GM06990 (cell line): ENCODE measurements at regions not wholly inside any gene's neighbourhood (a gene's known extent, or its start where the extent isn't known, plus 50 kb on each side); places are given as distances from the start of the nearest gene placed in this dataset.

ENCODE experiments used
- DNase-seq: peaks from one replicate; pipeline ENCODE4 v3.0.0-alpha.2; 2011; ENCODE audit not compliant: insufficient read length; ENCODE audit errors: extremely low read depth
- H3K27me3 ChIP-seq: replicated peaks from 2 replicates; pipeline ENCODE4 v1.6.0; 2011; ENCODE audit warnings: low read length; ENCODE audit not compliant: control insufficient read depth, insufficient read depth
- H3K36me3 ChIP-seq: 2 replicates; pipeline ENCODE4 v1.5.1; 2011; ENCODE audit warnings: low read length; ENCODE audit not compliant: control insufficient read depth, insufficient read depth
- H3K4me3 ChIP-seq: replicated peaks from 2 replicates; pipeline ENCODE4 v1.5.1; 2011; ENCODE audit warnings: low read depth, mild to moderate bottlenecking, control low read depth, low read length
- CTCF ChIP-seq: IDR thresholded peaks from 2 replicates; pipeline ENCODE4 v1.5.1; 2011; ENCODE audit warnings: low read length, control low read depth, mild to moderate bottlenecking, inconsistent platforms; ENCODE audit not compliant: insufficient read depth, poor library complexity, severe bottlenecking

- Histone ChIP-seq H3K27me3 (no peaks in the 10 kb centered on the region), H3K36me3 (no peaks in the 10 kb centered on the region), H3K4me3 (no peak overlapping the region)
- TF ChIP-seq CTCF: no peak
- DNase-seq: no peak
Measured at GRCh38 chr1:193753038-193753756, 566.8 kb upstream of the B3GALT2 start.

DNA sequence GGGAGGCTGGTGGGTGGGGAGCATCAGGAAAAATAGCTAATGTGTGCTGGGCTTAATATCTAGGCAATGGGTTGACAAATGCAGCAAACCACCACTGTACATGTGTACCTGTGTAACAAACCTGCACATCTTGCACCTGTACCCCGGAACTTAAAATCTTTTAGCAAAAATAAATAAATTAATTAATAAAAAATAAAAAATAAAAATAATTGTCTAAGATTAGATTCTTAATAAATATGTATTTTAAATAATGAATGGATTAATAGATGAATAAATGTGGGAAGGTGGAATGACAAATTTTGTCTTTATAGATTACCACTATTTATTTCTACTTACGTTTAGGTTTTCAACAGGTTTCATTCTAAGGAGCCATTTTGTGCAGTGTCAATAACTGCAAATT is 563.5 kb upstream of the B3GALT2 start:
- Histone ChIP-seq H3K36me3 (no peaks in the 10 kb centered on the region), H3K27me3 (no peaks in the 10 kb centered on the region), H3K4me3 (no peak overlapping the region)
- TF ChIP-seq CTCF: no peak
- DNase-seq: no peak

DNA sequence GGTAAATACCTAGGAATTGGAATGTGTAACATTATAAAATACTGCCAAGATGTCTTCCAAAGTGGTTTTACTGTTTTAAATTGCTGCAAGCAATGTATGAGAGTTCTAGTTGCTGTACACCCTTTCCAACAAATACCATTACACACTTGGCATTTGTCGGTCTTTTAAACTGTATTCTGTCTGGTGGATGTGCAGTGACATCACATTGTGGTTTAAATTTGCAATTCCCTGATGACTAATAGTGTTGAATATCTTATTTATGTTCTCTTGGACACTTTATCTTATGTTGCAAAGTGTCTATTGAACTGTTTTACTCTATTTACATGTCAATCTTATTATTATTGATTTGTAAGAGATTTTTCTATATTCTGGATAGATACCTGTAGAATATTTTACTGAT is 561.2 kb upstream of the B3GALT2 start:
- TF ChIP-seq CTCF: no peak
- DNase-seq: no peak
- H3K27me3 ChIP-seq: no peaks in the 10 kb centered on the region
- no peak overlapping the region for H3K4me3 ChIP-seq
- H3K36me3 ChIP-seq: no peaks in the 10 kb centered on the region

- Histone ChIP-seq H3K27me3 (no peaks in the 10 kb centered on the region), H3K4me3 (no peak overlapping the region), H3K36me3 (no peaks in the 10 kb centered on the region)
- no peak for DNase-seq
- TF ChIP-seq CTCF: no peak
Measured at GRCh38 chr1:193741228-193741627, 554.8 kb upstream of the B3GALT2 start.

- no peak for TF ChIP-seq CTCF
- no peaks in the 10 kb centered on the region for H3K36me3 ChIP-seq
- no peak overlapping the region for H3K4me3 ChIP-seq
- no peaks in the 10 kb centered on the region for H3K27me3 ChIP-seq
- DNase-seq: no peak
Measured at GRCh38 chr1:193740762-193741161, 554.3 kb upstream of the B3GALT2 start.

DNA sequence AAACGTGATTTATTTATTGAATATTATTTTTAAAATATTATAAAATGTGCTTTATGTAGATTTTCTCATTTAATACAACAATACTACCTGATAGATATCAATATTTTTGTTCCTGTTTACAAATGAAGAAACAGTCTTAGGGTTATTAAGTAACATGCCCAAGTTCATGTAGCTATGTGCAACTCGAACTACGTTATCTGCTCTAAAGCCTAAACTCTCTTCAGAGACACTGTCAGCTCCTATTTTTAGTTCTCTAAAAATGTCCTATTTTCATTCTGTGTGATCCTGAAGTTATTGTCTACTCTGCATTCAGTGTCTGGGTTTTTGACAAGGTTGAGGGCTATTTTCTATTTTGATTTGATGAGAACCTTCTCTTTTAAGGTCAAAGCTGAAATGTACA is 550.1 kb upstream of the B3GALT2 start:
- DNase-seq: no peak
- no peak for TF ChIP-seq CTCF
- Histone ChIP-seq H3K36me3 (no peaks in the 10 kb centered on the region), H3K27me3 (no peaks in the 10 kb centered on the region), H3K4me3 (no peak overlapping the region)
